Liver (tissue), 8 donors: ENCODE measurements at regions not wholly inside any gene's neighbourhood (a gene's known extent, or its start where the extent isn't known, plus 50 kb on each side); places are given as distances from the start of the nearest gene placed in this dataset.

Experiments used
- DNase-seq: peaks from one replicate; pipeline ENCODE4 v3.0.0-alpha.2; 2017; ENCODE audit warnings: low spot score
- H3K27ac ChIP-seq, 2 donors: one replicate each; pipeline ENCODE4 v1.7.0; 2013; ENCODE audit warnings: inconsistent platforms in 2 of 2, low read length in 2 of 2, control low read depth in 1 of 2, low read depth in 1 of 2, mild to moderate bottlenecking in 1 of 2
- H3K27me3 ChIP-seq, 4 donors: one replicate each; pipeline versions ENCODE4 v1.6.1 to v1.7.0; 2013; ENCODE audit warnings: low read length in 3 of 4, inconsistent platforms in 1 of 4, mild to moderate bottlenecking in 1 of 4, moderate library complexity in 1 of 4; ENCODE audit not compliant: control insufficient read depth in 4 of 4, insufficient read depth in 4 of 4
- H3K36me3 ChIP-seq, 4 donors: one replicate each; pipeline versions ENCODE4 v1.6.1 to v1.7.0; 2013; ENCODE audit warnings: low read length in 3 of 4, mild to moderate bottlenecking in 3 of 4, low read depth in 1 of 4, moderate library complexity in 1 of 4; ENCODE audit not compliant: control insufficient read depth in 4 of 4, insufficient read depth in 3 of 4
- H3K4me1 ChIP-seq, 4 donors: one replicate each; pipeline versions ENCODE4 v1.6.1 to v1.7.0; 2013; ENCODE audit warnings: low read length in 3 of 4, mild to moderate bottlenecking in 3 of 4, moderate library complexity in 1 of 4; ENCODE audit not compliant: control insufficient read depth in 4 of 4, insufficient read depth in 4 of 4
- H3K4me3 ChIP-seq, 3 donors: one replicate each; pipeline versions ENCODE4 v1.6.1 to v1.7.0; 2013; ENCODE audit warnings: low read length in 3 of 3, control low read depth in 1 of 3, low read depth in 1 of 3, mild to moderate bottlenecking in 1 of 3
- H3K9ac ChIP-seq, 2 donors: one replicate each; pipeline ENCODE4 v1.7.0; 2013; ENCODE audit warnings: low read length in 2 of 2, mild to moderate bottlenecking in 2 of 2, moderate library complexity in 2 of 2, control low read depth in 1 of 2, low read depth in 1 of 2
- H3K9me3 ChIP-seq, 4 donors: one replicate each; pipeline versions ENCODE4 v1.6.1 to v1.7.0; 2013; ENCODE audit warnings: low read length in 3 of 4; ENCODE audit not compliant: control insufficient read depth in 4 of 4
- EGR1 ChIP-seq, 2 donors: IDR thresholded peaks; 2 replicates each; pipeline ENCODE4 v1.6.1; 2016 to 2018; ENCODE audit warnings: antibody characterized with exemption in 2 of 2, low read depth in 2 of 2
- FOXA1 ChIP-seq: IDR thresholded peaks from 2 replicates; pipeline ENCODE4 v1.6.1; 2016; ENCODE audit warnings: antibody characterized with exemption
- FOXA2 ChIP-seq: IDR thresholded peaks from 2 replicates; pipeline ENCODE4 v1.6.1; 2016; ENCODE audit warnings: antibody characterized with exemption
- GABPA ChIP-seq, 2 donors: IDR thresholded peaks in 1 of 2; conservative IDR thresholded peaks in 1 of 2; 2 replicates each; pipeline ENCODE4 v1.6.1; 2016; ENCODE audit warnings: antibody characterized with exemption in 2 of 2, mild to moderate bottlenecking in 1 of 2, moderate library complexity in 1 of 2
- HNF4G ChIP-seq: IDR thresholded peaks from 2 replicates; pipeline ENCODE4 v1.6.1; 2016; ENCODE audit warnings: antibody characterized with exemption
- JUND ChIP-seq, 2 donors: IDR thresholded peaks; 2 replicates each; pipeline ENCODE4 v1.6.1; 2016; ENCODE audit warnings: antibody characterized with exemption in 2 of 2
- REST ChIP-seq: IDR thresholded peaks from 2 replicates; pipeline ENCODE4 v1.6.1; 2016; ENCODE audit warnings: antibody characterized with exemption, mild to moderate bottlenecking
- RXRA ChIP-seq, 2 donors: IDR thresholded peaks; 2 replicates each; pipeline ENCODE4 v1.6.1; 2017 to 2018; ENCODE audit warnings: antibody characterized with exemption in 2 of 2, mild to moderate bottlenecking in 1 of 2
- SP1 ChIP-seq: IDR thresholded peaks from 2 replicates; pipeline ENCODE4 v1.6.1; 2018; ENCODE audit warnings: antibody characterized with exemption, mild to moderate bottlenecking
- ZBTB33 ChIP-seq: IDR thresholded peaks from 2 replicates; pipeline ENCODE4 v1.6.1; 2016; ENCODE audit warnings: antibody characterized with exemption
- WGBS: extraction: QIAGEN DNeasy Blood & Tissue Kit; methylation state at CpG from one replicate; pipeline ENCODE4 v1.1.7; 2013; 5-methylcytosine and 5-hydroxymethylcytosine counted together
- TF ChIP-seq, protein P1 (sequence below): fragments of 150-350 bp; IDR thresholded peaks from 2 replicates; pipeline ENCODE4 v1.5.1; 2017; ENCODE audit warnings: improper control_type of control experiment, low read depth, low read length; ENCODE audit not compliant: missing input control
- donor health status: healthy.
- donor health status: healthy.
- donor health status: healthy.
- donor health status: healthy.
- donor health status: healthy.

- Histone ChIP-seq H3K27ac (no peak overlapping the region), H3K9ac (no peak overlapping the region), H3K4me3 (no peak overlapping the region), H3K27me3 (no peaks in the 10 kb centered on the region), H3K4me1 (no peaks in the 10 kb centered on the region), H3K36me3 (no peaks in the 10 kb centered on the region), H3K9me3 (peaks cover 0 to 7% (median under 1%) of the 10 kb centered on the region in 4 donors)
- 52% methylated on average over 2 of the region's 2 CpGs for WGBS
- no peak for TF ChIP-seq JUND (IDR thresholded peaks at IDR 0.05)
- no peak for TF ChIP-seq FOXA1
- no peak for TF ChIP-seq HNF4G
- no peak for TF ChIP-seq RXRA (IDR thresholded peaks at IDR 0.05)
- TF ChIP-seq GABPA (IDR thresholded peaks at IDR 0.05 in 1 of 2, conservative IDR thresholded peaks at IDR 0.05 in 1 of 2), result no peak
- TF ChIP-seq REST, result no peak
- no peak for TF ChIP-seq EGR1 (IDR thresholded peaks at IDR 0.05; ENCODE audit: low read depth in 2 of 2)
- TF ChIP-seq, protein P1, sequence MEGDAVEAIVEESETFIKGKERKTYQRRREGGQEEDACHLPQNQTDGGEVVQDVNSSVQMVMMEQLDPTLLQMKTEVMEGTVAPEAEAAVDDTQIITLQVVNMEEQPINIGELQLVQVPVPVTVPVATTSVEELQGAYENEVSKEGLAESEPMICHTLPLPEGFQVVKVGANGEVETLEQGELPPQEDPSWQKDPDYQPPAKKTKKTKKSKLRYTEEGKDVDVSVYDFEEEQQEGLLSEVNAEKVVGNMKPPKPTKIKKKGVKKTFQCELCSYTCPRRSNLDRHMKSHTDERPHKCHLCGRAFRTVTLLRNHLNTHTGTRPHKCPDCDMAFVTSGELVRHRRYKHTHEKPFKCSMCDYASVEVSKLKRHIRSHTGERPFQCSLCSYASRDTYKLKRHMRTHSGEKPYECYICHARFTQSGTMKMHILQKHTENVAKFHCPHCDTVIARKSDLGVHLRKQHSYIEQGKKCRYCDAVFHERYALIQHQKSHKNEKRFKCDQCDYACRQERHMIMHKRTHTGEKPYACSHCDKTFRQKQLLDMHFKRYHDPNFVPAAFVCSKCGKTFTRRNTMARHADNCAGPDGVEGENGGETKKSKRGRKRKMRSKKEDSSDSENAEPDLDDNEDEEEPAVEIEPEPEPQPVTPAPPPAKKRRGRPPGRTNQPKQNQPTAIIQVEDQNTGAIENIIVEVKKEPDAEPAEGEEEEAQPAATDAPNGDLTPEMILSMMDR, result no peak
- TF ChIP-seq FOXA2, result no peak
- no peak for DNase-seq
Measured at GRCh38 chr16:52123061-52123839, 423.7 kb downstream of the TOX3 start.

- TF ChIP-seq RXRA (IDR thresholded peaks at IDR 0.05) (no peak), SP1 (no peak), ZBTB33 (no peak)
- Histone ChIP-seq H3K27ac (no peak overlapping the region), H3K36me3 (no peaks in the 10 kb centered on the region), H3K9me3 (peaks cover 0 to 7% (median under 1%) of the 10 kb centered on the region in 4 donors), H3K27me3 (no peaks in the 10 kb centered on the region), H3K9ac (no peak overlapping the region), H3K4me1 (no peaks in the 10 kb centered on the region), H3K4me3 (no peak overlapping the region)
- WGBS, result 57% methylated on average over 2 of the region's 2 CpGs
- no peak for DNase-seq
Measured at GRCh38 chr16:52117171-52117570, 429.8 kb downstream of the TOX3 start.
